GM12801 (cell line): ENCODE measurements at regions not wholly inside any gene's neighbourhood (a gene's known extent, or its start where the extent isn't known, plus 50 kb on each side); places are given as distances from the start of the nearest gene placed in this dataset.

Source experiments
- CTCF ChIP-seq: IDR thresholded peaks from one replicate; pipeline ENCODE4 v1.5.1; 2011; ENCODE audit warnings: control low read depth; ENCODE audit not compliant: insufficient read length; ENCODE audit errors: extremely low read depth

GRCh38 chr2:118421648-118422047, 333.4 kb downstream of the INSIG2 start:
- TF ChIP-seq CTCF, result no peak

- no peak for TF ChIP-seq CTCF
Observed at GRCh38 chr2:118417406-118418120, 329.3 kb downstream of the INSIG2 start.

DNA sequence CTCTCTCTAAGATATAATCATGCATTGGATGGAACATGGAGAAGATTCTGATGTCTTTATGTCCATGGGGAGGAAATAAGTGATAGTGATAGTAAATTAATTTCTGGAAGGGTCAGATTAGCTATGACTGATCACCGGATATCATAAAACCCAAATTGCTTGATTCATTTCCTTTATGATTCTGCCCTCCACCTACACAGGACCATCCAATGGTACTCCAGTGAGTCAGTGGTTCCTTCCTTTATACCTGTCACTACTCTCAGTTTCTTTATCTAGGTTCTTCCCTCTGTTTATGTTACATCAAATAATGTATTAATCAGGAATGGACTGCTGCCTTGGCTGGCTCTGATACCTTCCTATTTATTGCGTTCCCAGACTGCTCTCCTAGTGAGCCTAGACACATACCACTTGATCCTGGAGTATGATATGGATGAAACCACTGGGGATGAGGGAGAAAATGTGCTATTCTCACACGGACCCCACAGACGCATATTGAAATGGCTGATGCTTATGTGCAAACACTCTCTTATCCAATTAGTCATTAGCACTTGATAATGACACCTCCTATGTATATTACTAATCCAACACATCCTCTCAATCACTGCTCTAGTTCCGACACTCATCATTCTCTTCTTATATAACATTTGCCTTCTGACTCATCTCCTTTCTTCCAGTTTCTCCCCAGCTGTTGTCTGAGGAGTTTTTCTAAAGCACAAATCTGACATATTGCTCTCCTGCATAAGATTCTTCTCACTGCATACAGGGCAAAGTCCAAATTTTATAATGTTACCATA, 315.6 kb downstream of the INSIG2 start:
- TF ChIP-seq CTCF, result no peak

- no peak for TF ChIP-seq CTCF
Observed at GRCh38 chr2:118388771-118389170, 300.5 kb downstream of the INSIG2 start.

- TF ChIP-seq CTCF, result no peak
Observed at GRCh38 chr2:118387509-118387908, 299.2 kb downstream of the INSIG2 start.

DNA sequence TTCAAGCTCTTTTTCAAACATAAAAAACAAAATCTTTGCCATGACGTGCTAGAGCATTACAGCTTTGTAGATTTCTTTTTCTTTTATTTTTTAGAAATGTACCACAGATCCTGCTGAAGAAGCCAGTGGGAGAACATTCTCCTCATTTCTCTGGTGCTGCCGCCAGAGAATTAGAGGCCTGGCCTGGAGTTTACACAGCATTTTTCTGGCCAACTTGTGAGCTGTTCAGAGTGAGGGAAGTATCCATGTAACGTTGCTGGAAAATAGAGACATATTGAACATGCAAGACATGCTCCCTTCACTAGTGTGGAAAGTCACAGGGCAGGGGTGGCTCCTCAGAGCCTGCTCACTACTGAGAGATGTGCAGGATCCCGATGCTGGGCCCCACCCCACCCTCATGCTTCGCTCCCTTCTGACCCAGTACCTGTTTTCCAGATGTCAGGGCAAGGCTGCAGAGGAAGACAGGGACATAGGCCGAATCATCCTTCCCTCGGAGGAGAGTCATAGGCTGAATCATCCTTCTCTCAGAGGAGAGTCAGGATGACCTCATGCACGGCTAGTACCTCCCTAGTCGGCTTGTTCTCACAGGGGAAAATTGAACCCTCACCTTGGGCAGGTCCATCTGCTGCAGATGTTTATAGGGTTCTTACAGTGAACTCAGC, 298.5 kb downstream of the INSIG2 start:
- TF ChIP-seq CTCF, result no peak

DNA sequence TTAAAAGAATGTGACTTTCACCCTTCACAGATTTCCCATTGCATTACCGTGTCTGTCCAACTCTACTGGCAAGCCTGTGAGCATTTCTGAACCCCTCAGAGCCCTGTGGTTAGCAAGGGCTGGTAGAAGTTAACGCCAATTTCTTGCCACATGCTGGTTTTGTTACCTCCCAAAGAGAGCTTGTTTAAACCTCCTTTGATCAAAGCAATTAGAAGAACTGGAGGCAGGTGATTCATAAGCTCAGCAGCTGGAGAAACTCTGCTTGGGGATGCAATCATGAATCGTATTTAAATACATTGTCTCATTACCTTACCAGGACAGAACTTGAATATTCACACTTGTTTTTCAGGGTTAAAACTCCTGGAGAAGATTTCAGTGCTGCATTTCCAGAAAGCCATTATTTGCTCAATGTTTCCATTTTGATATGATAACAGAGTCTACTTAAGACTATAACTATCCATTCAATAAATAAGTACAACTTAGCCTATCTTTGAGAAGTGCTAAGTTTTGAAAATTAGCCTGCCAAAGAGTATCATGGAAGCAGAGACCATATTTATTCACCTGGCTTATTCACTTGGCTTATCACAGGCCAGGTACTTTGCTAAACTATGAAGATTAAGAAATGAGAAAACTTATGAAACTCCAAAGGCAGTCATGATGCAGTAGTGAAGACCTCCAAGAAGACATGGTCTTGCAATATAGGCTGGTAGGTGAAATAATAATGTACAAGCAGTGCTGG, 292.8 kb downstream of the INSIG2 start:
- no peak for TF ChIP-seq CTCF
